A549 (cell line): ENCODE measurements at regions not wholly inside any gene's neighbourhood (a gene's known extent, or its start where the extent isn't known, plus 50 kb on each side); places are given as distances from the start of the nearest gene placed in this dataset.

Experiments
- ATAC-seq, 2 experiments: fragments of 200-7000 bp in 1 of 2; fragments of >200 bp in 1 of 2; cut with Nextera tagmentation in 1 of 2; cut with Tn5 transposase in 1 of 2; 3 replicates each; pipeline versions ENCODE4 v1.8.0 to v1.9.1; 2018 to 2020; ENCODE audit warnings: mild to moderate bottlenecking in 1 of 2, moderate library complexity in 1 of 2
- CTCF ChIA-PET: fragments of 300-600 bp; sonication (Branson Sonifier 250); formaldehyde crosslinking; extraction: SDS; loops from one replicate; lab custom pipeline; 2021; ENCODE audit warnings: antibody characterized with exemption, inconsistent platforms; lab: Yijun Ruan, JAX
- POLR2A ChIA-PET: fragments of 350-600 bp; formaldehyde crosslinking; extraction: SDS; loops from one replicate; lab custom pipeline; 2021; ENCODE audit warnings: antibody characterized with exemption, inconsistent platforms; lab: Yijun Ruan, JAX
- DNase-seq, 2 experiments: peaks; one replicate each; pipeline versions ENCODE4 v3.0.0 to v3.0.0-alpha.2; 2011 to 2016; ENCODE audit warnings: low read depth in 1 of 2, low spot score in 1 of 2
- FAIRE-seq: peaks from 2 replicates; lab custom pipeline; 2011; peaks lifted over from hg19 to GRCh38; lab: Jason Lieb, UNC
- H3K27ac ChIP-seq, 2 experiments: fragments of >200 bp; sonication (Bioruptor Twin); formaldehyde crosslinking; 3 replicates each; pipeline ENCODE4 v1.5.1; 2016 to 2017
- H3K4me1 ChIP-seq: fragments of >200 bp; sonication (Bioruptor Twin); formaldehyde crosslinking; 3 replicates; pipeline ENCODE4 v1.6.1; 2016
- H3K4me2 ChIP-seq: fragments of >200 bp; sonication (Bioruptor Twin); formaldehyde crosslinking; 3 replicates; pipeline ENCODE4 v1.6.1; 2016
- H3K4me3 ChIP-seq: fragments of >200 bp; sonication (Bioruptor Twin); formaldehyde crosslinking; 3 replicates; pipeline ENCODE4 v1.5.1; 2016
- H3K9me3 ChIP-seq: fragments of >200 bp; sonication (Bioruptor Twin); formaldehyde crosslinking; 3 replicates; pipeline ENCODE4 v1.6.1; 2016
- CEBPB ChIP-seq, 2 experiments: fragments of >200 bp in 1 of 2; sonication (Bioruptor Twin) in 1 of 2; formaldehyde crosslinking in 1 of 2; IDR thresholded peaks; 2 replicates each; pipeline ENCODE4 v1.6.1; 2012 to 2016
- EP300 ChIP-seq, 2 experiments: fragments of >200 bp; sonication (Bioruptor Twin); formaldehyde crosslinking; IDR thresholded peaks; 2 replicates in 1 of 2; 3 replicates in 1 of 2; pipeline ENCODE4 v1.6.1; 2016 to 2017
- FOXS1 ChIP-seq: fragments of 250-450 bp; sonication (Bioruptor Pico); IDR thresholded peaks from 2 replicates; pipeline ENCODE4 v1.5.0; 2020; ENCODE audit warnings: mild to moderate bottlenecking, moderate library complexity
- GATA3 ChIP-seq: IDR thresholded peaks from 2 replicates; pipeline ENCODE4 v1.6.1; 2012; ENCODE audit warnings: borderline replicate concordance
- HEYL ChIP-seq: fragments of 250-450 bp; sonication (Bioruptor Pico); IDR thresholded peaks from 2 replicates; pipeline ENCODE4 v1.8.0; 2021; ENCODE audit warnings: mild to moderate bottlenecking, moderate library complexity
- HOXB13 ChIP-seq: fragments of 250-450 bp; sonication (Bioruptor Pico); IDR thresholded peaks from 2 replicates; pipeline ENCODE4 v1.5.0; 2020; ENCODE audit warnings: low read depth, mild to moderate bottlenecking, moderate library complexity
- JUN ChIP-seq, 2 experiments: fragments of >200 bp; sonication (Bioruptor Twin); formaldehyde crosslinking; IDR thresholded peaks; 2 replicates in 1 of 2; 3 replicates in 1 of 2; pipeline ENCODE4 v1.6.1; 2016 to 2017
- KDM1A ChIP-seq: fragments of 200-600 bp; sonication (generic); IDR thresholded peaks from 2 replicates; pipeline ENCODE4 v1.6.1; 2016; ENCODE audit warnings: low read depth, mild to moderate bottlenecking
- MAZ ChIP-seq: fragments of 150-350 bp; IDR thresholded peaks from 2 replicates; pipeline ENCODE4 v1.6.1; 2014; ENCODE audit warnings: antibody characterized with exemption, low read depth, low read length, borderline replicate concordance
- NPAS2 ChIP-seq: fragments of 250-450 bp; sonication (Bioruptor Pico); IDR thresholded peaks from 2 replicates; pipeline ENCODE4 v1.8.0; 2022; ENCODE audit warnings: mild to moderate bottlenecking, moderate library complexity, borderline replicate concordance
- PHF8 ChIP-seq: fragments of 200-600 bp; sonication (generic); IDR thresholded peaks from 2 replicates; pipeline ENCODE4 v1.6.1; 2016; ENCODE audit warnings: low read depth, mild to moderate bottlenecking, antibody characterized with exemption, moderate library complexity, borderline replicate concordance
- RAD21 ChIP-seq, 2 experiments: fragments of >200 bp in 1 of 2; sonication (Bioruptor Twin) in 1 of 2; formaldehyde crosslinking in 1 of 2; IDR thresholded peaks in 1 of 2; conservative IDR thresholded peaks in 1 of 2; 2 replicates in 1 of 2; 3 replicates in 1 of 2; pipeline ENCODE4 v1.6.1; 2012 to 2018; ENCODE audit warnings: inconsistent platforms in 1 of 2
- RARB ChIP-seq: fragments of 250-450 bp; sonication (Bioruptor Pico); IDR thresholded peaks from 2 replicates; pipeline ENCODE4 v1.8.0; 2021; ENCODE audit warnings: mild to moderate bottlenecking, moderate library complexity
- RCOR1 ChIP-seq: fragments of 150-350 bp; IDR thresholded peaks from 2 replicates; pipeline ENCODE4 v1.6.1; 2014; ENCODE audit warnings: antibody characterized with exemption, low read length, low read depth
- ZC3H11A ChIP-seq: fragments of 450-650 bp; IDR thresholded peaks from 2 replicates; pipeline ENCODE4 v1.6.1; 2014; ENCODE audit warnings: antibody characterized with exemption, mild to moderate bottlenecking
- WGBS: methylation state at CpG from one replicate; pipeline ENCODE4 v1.1.6; 2017; ENCODE audit errors: missing lambda C conversion rate; 5-methylcytosine and 5-hydroxymethylcytosine counted together
- TF ChIP-seq, protein P1 (sequence below): IDR thresholded peaks from 2 replicates; pipeline ENCODE4 v1.6.1; 2012
- TF ChIP-seq, protein P2 (sequence below): fragments of 200-600 bp; sonication (generic); IDR thresholded peaks from 2 replicates; pipeline ENCODE4 v1.6.1; 2016; ENCODE audit warnings: antibody characterized with exemption, mild to moderate bottlenecking, moderate library complexity
- TF ChIP-seq, protein P3 (sequence below): IDR thresholded peaks from 2 replicates; pipeline ENCODE4 v1.6.1; 2012; ENCODE audit warnings: low read depth, borderline replicate concordance
- TF ChIP-seq, protein P4 (sequence below): fragments of 150-350 bp; IDR thresholded peaks from 2 replicates; pipeline ENCODE4 v1.6.1; 2014; ENCODE audit warnings: low read depth, mild to moderate bottlenecking, low read length

- FAIRE-seq: no peak
- TF ChIP-seq RCOR1 (no peak), CEBPB (IDR thresholded peaks at IDR 0.05) (peak in 1 of 2 experiments; percentile 7; a peak in 1 of 4 replicates), JUN (IDR thresholded peaks at IDR 0.05) (peak; percentile 25 to 50; a peak in 1 of 5 replicates), GATA3 (peak; percentile 92), MAZ (no peak), FOXS1 (no peak), EP300 (IDR thresholded peaks at IDR 0.05) (peak; percentile 57 to 72; a peak in 4 of 5 replicates)
- TF ChIP-seq, protein P1, sequence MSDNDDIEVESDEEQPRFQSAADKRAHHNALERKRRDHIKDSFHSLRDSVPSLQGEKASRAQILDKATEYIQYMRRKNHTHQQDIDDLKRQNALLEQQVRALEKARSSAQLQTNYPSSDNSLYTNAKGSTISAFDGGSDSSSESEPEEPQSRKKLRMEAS: peak; percentile 46; the same call in 1 of the 2 replicates
- Histone ChIP-seq H3K27ac (peak overlapping the region; percentile 70 to 76), H3K4me2 (peak overlapping the region; percentile 63), H3K9me3 (no peaks in the 10 kb centered on the region), H3K4me1 (peaks cover 25% of the 10 kb centered on the region), H3K4me3 (peak overlapping the region; percentile 10; the same call in 1 of the 3 replicates)
- CTCF ChIA-PET: interaction anchor here (0.9 to 1.5 kb wide), 3 partner anchors 10 to 346 kb away, joined by 3 to 4 read pairs (median 4); no protein-coding TSS in a partner anchor
- DNase-seq: peak; percentile 9 to 94
- POLR2A ChIA-PET: interaction anchor here (0.6 to 1.4 kb wide), 2 partner anchors 212 to 1217 kb away, joined by 3 read pairs; partner anchors contain the start of gene TBX18
- 5% methylated on average over 4 of the region's 4 CpGs for WGBS
- ATAC-seq: peak; percentile 81 to 90
Observed at GRCh38 chr6:84976526-84977362, 212.3 kb upstream of the TBX18 start.

DNA sequence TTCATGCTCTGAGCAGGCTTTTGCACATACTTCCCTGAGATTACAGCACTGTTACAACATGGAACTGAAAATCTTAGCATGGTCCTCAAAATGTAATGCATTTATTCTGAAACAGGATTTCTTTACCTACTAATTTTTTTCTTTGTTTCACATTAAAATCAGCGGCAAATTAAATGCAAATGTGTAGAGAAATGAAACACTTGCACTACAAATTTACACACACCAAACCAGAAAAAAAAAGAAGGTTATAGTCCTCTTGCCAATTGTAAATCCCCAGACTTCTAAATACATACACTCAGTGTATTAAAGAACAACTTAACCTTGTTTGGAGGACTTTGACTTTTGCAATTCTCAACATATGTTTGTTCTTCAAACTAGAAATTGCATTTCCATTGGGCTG lies 210.9 kb upstream of the TBX18 start:
- H3K4me3 ChIP-seq: no peak overlapping the region
- 49% methylated on average over 1 of the region's 1 CpG for WGBS
- no peak for TF ChIP-seq EP300 (IDR thresholded peaks at IDR 0.05)
- TF ChIP-seq KDM1A: no peak
- TF ChIP-seq HOXB13: no peak
- TF ChIP-seq NPAS2 (CRISPR knock-in tag): no peak
- TF ChIP-seq ZC3H11A: no peak
- no peak for TF ChIP-seq PHF8
- TF ChIP-seq MAZ: no peak
- TF ChIP-seq, protein P2, sequence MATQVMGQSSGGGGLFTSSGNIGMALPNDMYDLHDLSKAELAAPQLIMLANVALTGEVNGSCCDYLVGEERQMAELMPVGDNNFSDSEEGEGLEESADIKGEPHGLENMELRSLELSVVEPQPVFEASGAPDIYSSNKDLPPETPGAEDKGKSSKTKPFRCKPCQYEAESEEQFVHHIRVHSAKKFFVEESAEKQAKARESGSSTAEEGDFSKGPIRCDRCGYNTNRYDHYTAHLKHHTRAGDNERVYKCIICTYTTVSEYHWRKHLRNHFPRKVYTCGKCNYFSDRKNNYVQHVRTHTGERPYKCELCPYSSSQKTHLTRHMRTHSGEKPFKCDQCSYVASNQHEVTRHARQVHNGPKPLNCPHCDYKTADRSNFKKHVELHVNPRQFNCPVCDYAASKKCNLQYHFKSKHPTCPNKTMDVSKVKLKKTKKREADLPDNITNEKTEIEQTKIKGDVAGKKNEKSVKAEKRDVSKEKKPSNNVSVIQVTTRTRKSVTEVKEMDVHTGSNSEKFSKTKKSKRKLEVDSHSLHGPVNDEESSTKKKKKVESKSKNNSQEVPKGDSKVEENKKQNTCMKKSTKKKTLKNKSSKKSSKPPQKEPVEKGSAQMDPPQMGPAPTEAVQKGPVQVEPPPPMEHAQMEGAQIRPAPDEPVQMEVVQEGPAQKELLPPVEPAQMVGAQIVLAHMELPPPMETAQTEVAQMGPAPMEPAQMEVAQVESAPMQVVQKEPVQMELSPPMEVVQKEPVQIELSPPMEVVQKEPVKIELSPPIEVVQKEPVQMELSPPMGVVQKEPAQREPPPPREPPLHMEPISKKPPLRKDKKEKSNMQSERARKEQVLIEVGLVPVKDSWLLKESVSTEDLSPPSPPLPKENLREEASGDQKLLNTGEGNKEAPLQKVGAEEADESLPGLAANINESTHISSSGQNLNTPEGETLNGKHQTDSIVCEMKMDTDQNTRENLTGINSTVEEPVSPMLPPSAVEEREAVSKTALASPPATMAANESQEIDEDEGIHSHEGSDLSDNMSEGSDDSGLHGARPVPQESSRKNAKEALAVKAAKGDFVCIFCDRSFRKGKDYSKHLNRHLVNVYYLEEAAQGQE: no peak
- TF ChIP-seq HEYL (CRISPR knock-in tag): no peak
- TF ChIP-seq, protein P3, sequence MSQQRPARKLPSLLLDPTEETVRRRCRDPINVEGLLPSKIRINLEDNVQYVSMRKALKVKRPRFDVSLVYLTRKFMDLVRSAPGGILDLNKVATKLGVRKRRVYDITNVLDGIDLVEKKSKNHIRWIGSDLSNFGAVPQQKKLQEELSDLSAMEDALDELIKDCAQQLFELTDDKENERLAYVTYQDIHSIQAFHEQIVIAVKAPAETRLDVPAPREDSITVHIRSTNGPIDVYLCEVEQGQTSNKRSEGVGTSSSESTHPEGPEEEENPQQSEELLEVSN: no peak
- TF ChIP-seq RARB (CRISPR knock-in tag): no peak
- no peak for TF ChIP-seq JUN (IDR thresholded peaks at IDR 0.05)
- TF ChIP-seq, protein P4, sequence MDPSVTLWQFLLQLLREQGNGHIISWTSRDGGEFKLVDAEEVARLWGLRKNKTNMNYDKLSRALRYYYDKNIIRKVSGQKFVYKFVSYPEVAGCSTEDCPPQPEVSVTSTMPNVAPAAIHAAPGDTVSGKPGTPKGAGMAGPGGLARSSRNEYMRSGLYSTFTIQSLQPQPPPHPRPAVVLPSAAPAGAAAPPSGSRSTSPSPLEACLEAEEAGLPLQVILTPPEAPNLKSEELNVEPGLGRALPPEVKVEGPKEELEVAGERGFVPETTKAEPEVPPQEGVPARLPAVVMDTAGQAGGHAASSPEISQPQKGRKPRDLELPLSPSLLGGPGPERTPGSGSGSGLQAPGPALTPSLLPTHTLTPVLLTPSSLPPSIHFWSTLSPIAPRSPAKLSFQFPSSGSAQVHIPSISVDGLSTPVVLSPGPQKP: no peak
- no peak for TF ChIP-seq RAD21 (conservative IDR thresholded peaks at IDR 0.05 in 1 of 2, IDR thresholded peaks at IDR 0.05 in 1 of 2)
- TF ChIP-seq, all 56 proteins: peak for 0
- POLR2A ChIA-PET: no interaction called here
- H3K4me2 ChIP-seq: peak overlapping the region; percentile 63
- H3K4me1 ChIP-seq: peaks cover 25% of the 10 kb centered on the region
- CTCF ChIA-PET: interaction anchor here (0.8 to 1.1 kb wide), 4 partner anchors 8 to 348 kb away, joined by 3 to 5 read pairs (median 3); no protein-coding TSS in a partner anchor
- ATAC-seq: no peak
- FAIRE-seq: no peak
- no peak for DNase-seq
- H3K27ac ChIP-seq: peak overlapping the region in 1 of 2 experiments; percentile 76; a peak in 3 of 6 replicates
- no peaks in the 10 kb centered on the region for H3K9me3 ChIP-seq
